HG03457 (cell line): ENCODE measurements at regions not wholly inside any gene's neighbourhood (a gene's known extent, or its start where the extent isn't known, plus 50 kb on each side); places are given as distances from the start of the nearest gene placed in this dataset.

Source experiments
- ATAC-seq: cut with Tn5 transposase; IDR thresholded peaks from one replicate; pipeline ENCODE4 v1.9.1; 2021; ENCODE audit warnings: moderate number of reproducible peaks; ENCODE audit not compliant: unreplicated experiment

- no peak for ATAC-seq
Observed at GRCh38 chr9:74303945-74304344, 193.2 kb upstream of the RORB start.

- ATAC-seq = no peak
Observed at GRCh38 chr9:74304598-74304997, 192.5 kb upstream of the RORB start.

GRCh38 chr9:74309654-74310053 lies 187.5 kb upstream of the RORB start:
- ATAC-seq = no peak

- no peak for ATAC-seq
Observed at GRCh38 chr9:74317235-74317634, 179.9 kb upstream of the RORB start.

- no peak for ATAC-seq
Observed at GRCh38 chr9:74321396-74321795, 175.7 kb upstream of the RORB start.

- no peak for ATAC-seq
Observed at GRCh38 chr9:74322661-74323314, 174.3 kb upstream of the RORB start.

- ATAC-seq = no peak
Observed at GRCh38 chr9:74330487-74331214, 166.5 kb upstream of the RORB start.

- ATAC-seq = no peak
Observed at GRCh38 chr9:74331607-74332006, 165.5 kb upstream of the RORB start.

GRCh38 chr9:74333384-74334032 lies 163.6 kb upstream of the RORB start:
- ATAC-seq = no peak

GRCh38 chr9:74334271-74334670 lies 162.9 kb upstream of the RORB start:
- ATAC-seq = no peak

GRCh38 chr9:74336161-74336560 lies 161.0 kb upstream of the RORB start:
- ATAC-seq = no peak

- no peak for ATAC-seq
Observed at GRCh38 chr9:74348777-74349176, 148.4 kb upstream of the RORB start.

GRCh38 chr9:74355107-74355506 lies 142.0 kb upstream of the RORB start:
- no peak for ATAC-seq

- no peak for ATAC-seq
Observed at GRCh38 chr9:74357577-74357976, 139.6 kb upstream of the RORB start.

GRCh38 chr9:74358959-74359358 lies 138.2 kb upstream of the RORB start:
- no peak for ATAC-seq

GRCh38 chr9:74361508-74361907 lies 135.6 kb upstream of the RORB start:
- ATAC-seq = no peak

- no peak for ATAC-seq
Observed at GRCh38 chr9:74362423-74362822, 134.7 kb upstream of the RORB start.

GRCh38 chr9:74366111-74366510 lies 131.0 kb upstream of the RORB start:
- ATAC-seq = no peak

- ATAC-seq = no peak
Observed at GRCh38 chr9:74369844-74370243, 127.3 kb upstream of the RORB start.

GRCh38 chr9:74373348-74373747 lies 123.8 kb upstream of the RORB start:
- ATAC-seq = no peak

GRCh38 chr9:74379718-74380117 lies 117.4 kb upstream of the RORB start:
- ATAC-seq = no peak

GRCh38 chr9:74391816-74392215 lies 105.3 kb upstream of the RORB start:
- no peak for ATAC-seq
